SK-N-SH (cell line): ENCODE measurements at regions not wholly inside any gene's neighbourhood (a gene's known extent, or its start where the extent isn't known, plus 50 kb on each side); places are given as distances from the start of the nearest gene placed in this dataset.

Experiments
- CTCF ChIA-PET: fragments of 300-600, 350-600 bp; formaldehyde crosslinking; extraction: SDS; loops from one replicate; lab custom pipeline; 2021; lab: Yijun Ruan, JAX
- POLR2A ChIA-PET: fragments of 350-600 bp; sonication (Branson Sonifier 250); formaldehyde crosslinking; extraction: SDS; loops from one replicate; lab custom pipeline; 2020; ENCODE audit warnings: antibody characterized with exemption, inconsistent platforms; lab: Yijun Ruan, JAX
- DNase-seq: peaks from one replicate; pipeline ENCODE4 v3.0.0; 2012
- H2AFZ ChIP-seq: fragments of 200-600 bp; sonication (generic); 2 replicates; pipeline ENCODE4 v1.8.1; 2016; ENCODE audit warnings: antibody characterized with exemption, mild to moderate bottlenecking, low read depth
- H3F3A ChIP-seq: fragments of 200-600 bp; sonication (generic); replicated peaks from 2 replicates; pipeline ENCODE3; 2016; ENCODE audit warnings: antibody characterized with exemption, mild to moderate bottlenecking; ENCODE audit not compliant: insufficient read depth
- H3K27ac ChIP-seq, 2 experiments: fragments of 200-500 bp in 1 of 2; fragments of 200-600 bp in 1 of 2; sonication (Bioruptor generic) in 1 of 2; sonication (generic), shearing (Covaris generic) in 1 of 2; 2 replicates each; pipeline versions ENCODE4 v1.5.1 to v1.6.1; 2014 to 2016; ENCODE audit warnings: low read depth in 2 of 2, inconsistent platforms in 1 of 2, low read length in 1 of 2, mild to moderate bottlenecking in 1 of 2, mixed read lengths in 1 of 2
- H3K27me3 ChIP-seq: fragments of 200-600 bp; sonication (generic), shearing (Covaris generic); 2 replicates; pipeline ENCODE4 v1.6.1; 2016; ENCODE audit warnings: mixed run types; ENCODE audit not compliant: insufficient read depth
- H3K36me3 ChIP-seq, 2 experiments: fragments of 200-500 bp in 1 of 2; fragments of 200-600 bp in 1 of 2; sonication (Bioruptor generic) in 1 of 2; sonication (generic) in 1 of 2; replicated peaks in 1 of 2; 2 replicates each; pipeline versions ENCODE3 to v1.5.1; 2014 to 2016; ENCODE audit warnings: low read length in 1 of 2, mild to moderate bottlenecking in 1 of 2; ENCODE audit not compliant: insufficient read depth in 2 of 2, control insufficient read depth in 1 of 2
- H3K4me1 ChIP-seq, 2 experiments: fragments of 200-500 bp in 1 of 2; fragments of 200-600 bp in 1 of 2; sonication (Bioruptor generic) in 1 of 2; sonication (generic), shearing (Covaris generic) in 1 of 2; 2 replicates each; pipeline versions ENCODE4 v1.5.1 to v1.6.1; 2014 to 2016; ENCODE audit warnings: low read depth in 1 of 2, low read length in 1 of 2, mixed run types in 1 of 2; ENCODE audit not compliant: insufficient read depth in 2 of 2, control insufficient read depth in 1 of 2
- H3K4me2 ChIP-seq: fragments of 200-600 bp; sonication (generic), shearing (Covaris generic); 2 replicates; pipeline ENCODE4 v1.6.1; 2017; ENCODE audit warnings: mixed run types
- H3K4me3 ChIP-seq, 2 experiments: fragments of 200-500 bp in 1 of 2; fragments of 200-600 bp in 1 of 2; sonication (Bioruptor generic) in 1 of 2; sonication (generic), shearing (Covaris generic) in 1 of 2; 2 replicates each; pipeline versions ENCODE4 v1.5.1 to v1.8.1; 2014 to 2016; ENCODE audit warnings: low read depth in 2 of 2, inconsistent platforms in 1 of 2, low read length in 1 of 2, mild to moderate bottlenecking in 1 of 2, mixed read lengths in 1 of 2, moderate library complexity in 1 of 2
- H3K79me2 ChIP-seq: fragments of 200-600 bp; sonication (generic); 2 replicates; pipeline ENCODE4 v1.8.1; 2017; ENCODE audit warnings: mild to moderate bottlenecking; ENCODE audit not compliant: insufficient read depth
- H3K9ac ChIP-seq: fragments of 200-600 bp; sonication (generic); 2 replicates; pipeline ENCODE4 v1.6.1; 2017; ENCODE audit warnings: mixed run types
- H3K9me2 ChIP-seq: fragments of 200-600 bp; sonication (generic); 2 replicates; pipeline ENCODE4 v1.6.1; 2017; ENCODE audit warnings: mixed run types
- H3K9me3 ChIP-seq: fragments of 200-600 bp; sonication (generic); 2 replicates; pipeline ENCODE4 v1.6.1; 2017; ENCODE audit warnings: mixed run types, mild to moderate bottlenecking, moderate library complexity
- H4K20me1 ChIP-seq: fragments of 200-600 bp; sonication (generic); 2 replicates; pipeline ENCODE4 v1.6.1; 2017; ENCODE audit warnings: mild to moderate bottlenecking, mixed run types; ENCODE audit not compliant: insufficient read depth
- ELF1 ChIP-seq: IDR thresholded peaks from 2 replicates; pipeline ENCODE4 v1.4.0; 2012
- EP300 ChIP-seq, 2 experiments: IDR thresholded peaks; 2 replicates each; pipeline versions ENCODE4 v1.4.0 to v1.6.1; 2012; ENCODE audit warnings: borderline replicate concordance in 1 of 2, low read depth in 1 of 2, low read length in 1 of 2
- EZH2phosphoT487 ChIP-seq: fragments of 200-600 bp; sonication (generic); IDR thresholded peaks from 2 replicates; pipeline ENCODE4 v1.6.1; 2017; ENCODE audit warnings: low read depth, mixed run types, mild to moderate bottlenecking, antibody characterized with exemption, moderate library complexity, borderline replicate concordance
- FOSL2 ChIP-seq: IDR thresholded peaks from 2 replicates; pipeline ENCODE4 v1.4.0; 2012; ENCODE audit warnings: low read depth, mild to moderate bottlenecking, moderate library complexity, borderline replicate concordance
- FOXM1 ChIP-seq: IDR thresholded peaks from 2 replicates; pipeline ENCODE4 v1.4.0; 2012; ENCODE audit warnings: low read depth, mild to moderate bottlenecking
- MXI1 ChIP-seq: IDR thresholded peaks from 2 replicates; pipeline ENCODE4 v1.6.1; 2012; ENCODE audit warnings: mild to moderate bottlenecking, low read depth, low read length, improper control_type of control experiment
- NRF1 ChIP-seq: IDR thresholded peaks from 2 replicates; pipeline ENCODE4 v1.6.1; 2012; ENCODE audit warnings: low read depth, mild to moderate bottlenecking, low read length
- RCOR1 ChIP-seq: fragments of 150-350 bp; IDR thresholded peaks from 2 replicates; pipeline ENCODE4 v1.6.1; 2017; ENCODE audit warnings: antibody characterized with exemption, low read length
- RFX5 ChIP-seq: IDR thresholded peaks from 2 replicates; pipeline ENCODE4 v1.6.1; 2012; ENCODE audit warnings: mild to moderate bottlenecking, improper control_type of control experiment, low read length
- RXRA ChIP-seq: IDR thresholded peaks from 2 replicates; pipeline ENCODE4 v1.4.0; 2012; ENCODE audit warnings: low read depth, mild to moderate bottlenecking, borderline replicate concordance
- SMC3 ChIP-seq: IDR thresholded peaks from 2 replicates; pipeline ENCODE4 v1.6.1; 2012; ENCODE audit warnings: low read depth, low read length, improper control_type of control experiment
- TEAD4 ChIP-seq: IDR thresholded peaks from 2 replicates; pipeline ENCODE4 v1.4.0; 2012; ENCODE audit warnings: mild to moderate bottlenecking, borderline replicate concordance; ENCODE audit not compliant: insufficient read depth
- USF1 ChIP-seq: IDR thresholded peaks from 2 replicates; pipeline ENCODE4 v1.4.0; 2012; ENCODE audit warnings: low read depth, borderline replicate concordance
- USF2 ChIP-seq: fragments of 150-350 bp; IDR thresholded peaks from 2 replicates; pipeline ENCODE4 v1.6.1; 2017; ENCODE audit warnings: antibody characterized with exemption, low read length, low read depth, borderline replicate concordance
- YY1 ChIP-seq: IDR thresholded peaks from 2 replicates; pipeline ENCODE4 v1.4.0; 2012; ENCODE audit warnings: low read depth, mild to moderate bottlenecking
- WGBS: methylation state at CpG from one replicate; pipeline ENCODE4 v1.1.6; 2017; ENCODE audit warnings: low lambda C conversion rate; 5-methylcytosine and 5-hydroxymethylcytosine counted together
- TF ChIP-seq, protein P1 (sequence below): fragments of 150-350 bp; IDR thresholded peaks from 2 replicates; pipeline ENCODE4 v1.6.1; 2016; ENCODE audit warnings: mild to moderate bottlenecking, low read depth, low read length
- TF ChIP-seq, protein P2 (sequence below): IDR thresholded peaks from 2 replicates; pipeline ENCODE4 v1.4.0; 2012; ENCODE audit warnings: low read depth

DNA sequence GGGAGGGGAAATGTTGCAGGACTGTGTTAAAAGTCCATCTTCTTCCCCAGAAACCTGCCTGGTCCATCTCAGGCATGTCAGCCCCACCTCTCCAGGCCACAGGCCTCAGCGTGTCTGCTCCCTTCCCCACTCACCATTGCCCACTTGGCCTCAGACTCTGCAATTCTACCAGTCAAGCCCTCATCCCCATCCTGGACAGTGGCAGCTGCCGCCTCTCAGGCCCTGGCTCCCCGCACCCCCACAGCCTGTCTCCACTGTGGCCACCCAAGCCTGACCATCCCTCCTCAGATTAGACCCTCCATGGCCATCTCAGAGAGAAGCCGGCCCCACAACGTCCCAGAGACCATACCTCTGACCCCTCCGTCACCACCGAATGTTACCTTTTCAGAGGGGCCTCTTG is 89.9 kb downstream of the BARX1 start:
- POLR2A ChIA-PET = no interaction called here
- Histone ChIP-seq H4K20me1 (no peaks in the 10 kb centered on the region), H3K27ac (no peak overlapping the region), H3K9me2 (no peaks in the 10 kb centered on the region), H3K4me2 (no peak overlapping the region), H3K4me1 (no peaks in the 10 kb centered on the region; a peak in 1 of 4 replicates), H3K4me3 (no peak overlapping the region), H3K27me3 (no peaks in the 10 kb centered on the region), H3K36me3 (no peaks in the 10 kb centered on the region), H3K9ac (no peak overlapping the region), H3K79me2 (no peaks in the 10 kb centered on the region), H2AFZ (no peak overlapping the region), H3F3A (no peaks in the 10 kb centered on the region), H3K9me3 (no peaks in the 10 kb centered on the region; the same call in 1 of the 2 replicates)
- no peak for DNase-seq
- 52% methylated on average over 7 of the region's 7 CpGs for WGBS
- TF ChIP-seq, protein P1, sequence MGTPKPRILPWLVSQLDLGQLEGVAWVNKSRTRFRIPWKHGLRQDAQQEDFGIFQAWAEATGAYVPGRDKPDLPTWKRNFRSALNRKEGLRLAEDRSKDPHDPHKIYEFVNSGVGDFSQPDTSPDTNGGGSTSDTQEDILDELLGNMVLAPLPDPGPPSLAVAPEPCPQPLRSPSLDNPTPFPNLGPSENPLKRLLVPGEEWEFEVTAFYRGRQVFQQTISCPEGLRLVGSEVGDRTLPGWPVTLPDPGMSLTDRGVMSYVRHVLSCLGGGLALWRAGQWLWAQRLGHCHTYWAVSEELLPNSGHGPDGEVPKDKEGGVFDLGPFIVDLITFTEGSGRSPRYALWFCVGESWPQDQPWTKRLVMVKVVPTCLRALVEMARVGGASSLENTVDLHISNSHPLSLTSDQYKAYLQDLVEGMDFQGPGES = no peak
- TF ChIP-seq RFX5 = no peak
- no peak for TF ChIP-seq YY1
- no peak for TF ChIP-seq RXRA
- no peak for TF ChIP-seq NRF1
- no peak for TF ChIP-seq SMC3
- TF ChIP-seq ELF1 = no peak
- TF ChIP-seq MXI1 = no peak
- CTCF ChIA-PET = no interaction called here

GRCh38 chr9:93864840-93865239 is 90.3 kb downstream of the BARX1 start:
- Histone ChIP-seq H3K79me2 (no peaks in the 10 kb centered on the region), H3K4me3 (no peak overlapping the region), H3K27ac (no peak overlapping the region), H4K20me1 (no peaks in the 10 kb centered on the region), H3K4me1 (no peaks in the 10 kb centered on the region; a peak in 1 of 4 replicates), H2AFZ (no peak overlapping the region), H3K4me2 (no peak overlapping the region), H3K9ac (no peak overlapping the region), H3K36me3 (no peaks in the 10 kb centered on the region), H3F3A (no peaks in the 10 kb centered on the region), H3K9me2 (no peaks in the 10 kb centered on the region), H3K27me3 (no peaks in the 10 kb centered on the region), H3K9me3 (no peaks in the 10 kb centered on the region; the same call in 1 of the 2 replicates)
- CTCF ChIA-PET = interaction anchor here (0.6 kb wide), 1 partner anchor 247 kb away, joined by 3 read pairs; no protein-coding TSS in a partner anchor
- DNase-seq = no peak
- TF ChIP-seq EZH2phosphoT487 (no peak), FOXM1 (no peak), TEAD4 (no peak), EP300 (IDR thresholded peaks at IDR 0.05; ENCODE audit: borderline replicate concordance in 1 of 2, low read depth in 1 of 2, low read length in 1 of 2) (no peak), RCOR1 (no peak), USF2 (no peak), YY1 (no peak), USF1 (no peak), FOSL2 (no peak)
- TF ChIP-seq, protein P2, sequence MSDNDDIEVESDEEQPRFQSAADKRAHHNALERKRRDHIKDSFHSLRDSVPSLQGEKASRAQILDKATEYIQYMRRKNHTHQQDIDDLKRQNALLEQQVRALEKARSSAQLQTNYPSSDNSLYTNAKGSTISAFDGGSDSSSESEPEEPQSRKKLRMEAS = no peak
- TF ChIP-seq, protein P1 = no peak
- POLR2A ChIA-PET = no interaction called here
- 49% methylated on average over 7 of the region's 9 CpGs for WGBS
